T-helper 9 cell (primary cell): ENCODE measurements at regions not wholly inside any gene's neighbourhood (a gene's known extent, or its start where the extent isn't known, plus 50 kb on each side); places are given as distances from the start of the nearest gene placed in this dataset.

ENCODE experiments used
- DNase-seq: peaks from one replicate; pipeline ENCODE4 v3.0.0-alpha.2; 2020

- no peak for DNase-seq
These were observed 583.9 kb upstream of the KLHL29 start for GRCh38 chr2:22801071-22801470.

DNA sequence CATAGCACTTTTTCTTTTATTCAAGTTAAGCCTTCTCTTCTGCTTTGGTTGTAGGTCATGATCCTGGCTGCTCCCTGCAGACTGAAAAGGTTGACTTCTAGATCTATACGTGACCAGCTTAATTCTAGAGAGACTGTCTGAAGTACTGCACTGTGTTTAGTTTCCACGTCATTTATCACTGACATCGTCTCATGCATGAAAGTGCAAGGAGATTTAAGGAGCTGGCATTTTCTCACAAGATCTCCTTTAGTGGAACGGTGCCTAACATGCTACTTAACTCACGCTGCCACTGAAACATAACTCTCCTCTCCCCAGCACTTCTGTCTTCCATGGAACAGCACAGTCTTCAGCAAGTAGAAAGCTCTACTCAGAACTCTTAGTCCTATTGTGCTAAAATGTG is 583.0 kb upstream of the KLHL29 start:
- DNase-seq: no peak

- DNase-seq: no peak
These were observed 577.1 kb upstream of the KLHL29 start for GRCh38 chr2:22807872-22808271.

DNA sequence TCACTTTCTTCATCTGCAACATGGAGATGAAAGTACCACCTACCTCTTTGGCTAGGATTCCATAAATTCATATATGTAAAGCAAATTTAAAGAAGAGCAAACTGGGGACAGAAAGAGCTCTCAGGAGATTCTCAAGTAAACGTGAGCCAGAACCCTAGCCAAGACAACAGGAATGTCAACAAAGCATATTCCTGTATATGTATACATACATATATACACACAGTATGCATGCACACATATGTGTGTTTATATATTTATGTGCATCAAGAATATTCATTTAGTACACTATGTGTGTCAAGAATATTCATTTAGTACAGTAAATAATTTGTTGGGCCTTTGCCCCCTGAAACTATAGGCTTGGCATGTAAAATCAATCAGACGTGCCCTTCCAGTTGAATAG is 574.4 kb upstream of the KLHL29 start:
- no peak for DNase-seq

DNA sequence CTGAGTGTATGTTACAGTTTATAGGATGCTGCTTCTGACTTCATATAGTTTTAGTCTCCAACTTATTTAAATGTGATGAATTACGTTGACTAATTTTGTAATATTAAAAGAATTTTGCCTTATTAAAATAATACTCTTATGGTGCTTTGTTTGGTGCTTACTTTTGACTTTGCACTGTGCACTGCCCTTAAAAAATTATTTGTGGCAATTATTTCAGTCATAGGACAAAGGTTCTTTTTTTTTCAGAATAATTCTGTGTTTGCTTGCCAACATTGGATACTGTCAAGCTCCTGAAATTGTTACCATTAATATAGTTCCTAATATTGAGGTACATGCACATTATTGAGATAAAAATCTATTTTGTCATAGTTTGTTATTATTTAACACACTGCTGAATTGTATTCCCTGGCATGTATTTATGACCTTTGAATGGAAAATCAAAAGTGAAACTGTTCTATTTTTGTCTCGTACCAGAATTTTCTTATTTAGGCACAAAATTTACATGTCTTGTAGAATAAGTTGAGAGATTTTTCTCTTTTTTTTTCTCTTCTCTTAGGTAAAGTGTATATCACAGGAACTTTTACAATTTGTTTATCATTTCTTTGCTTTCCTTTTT is 572.8 kb upstream of the KLHL29 start:
- DNase-seq: no peak

DNA sequence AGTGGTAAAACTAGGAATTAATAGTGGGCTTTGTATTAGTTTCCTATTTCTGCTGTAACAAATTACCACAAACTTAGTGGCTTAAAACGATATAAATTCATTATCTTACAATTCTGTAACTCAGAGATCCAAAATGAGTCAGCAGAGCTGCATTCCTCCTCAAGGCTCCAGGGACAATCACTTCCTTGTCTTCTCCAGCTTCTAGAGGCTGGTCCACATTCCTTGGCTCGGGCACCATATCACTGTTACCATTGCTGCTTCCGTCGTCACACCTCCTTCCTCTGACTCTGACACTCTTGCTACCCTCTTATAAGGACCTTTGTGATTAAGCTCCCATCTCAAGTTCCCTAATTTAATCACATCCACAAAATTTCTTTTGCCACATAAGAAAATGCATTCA is 567.8 kb upstream of the KLHL29 start:
- no peak for DNase-seq

DNA sequence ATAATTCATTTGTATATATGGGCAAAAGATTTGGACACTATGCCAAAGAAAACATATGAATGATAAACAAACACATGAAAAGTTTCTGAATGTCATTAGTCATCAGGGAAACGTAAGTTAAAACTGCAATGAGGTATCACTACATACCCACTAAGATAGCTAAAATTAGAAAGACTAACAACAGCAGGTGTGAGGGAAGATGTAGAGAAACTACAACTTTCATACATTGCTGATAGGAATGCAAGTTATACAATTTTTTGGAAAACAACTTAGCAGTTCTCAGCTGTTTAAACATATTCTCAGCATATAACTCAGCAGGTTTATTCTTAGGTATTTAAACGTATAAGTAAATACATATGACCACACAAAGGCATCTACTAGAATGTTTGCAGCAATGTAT is 563.5 kb upstream of the KLHL29 start:
- no peak for DNase-seq

GRCh38 chr2:22822835-22823234 is 562.1 kb upstream of the KLHL29 start:
- no peak for DNase-seq

DNA sequence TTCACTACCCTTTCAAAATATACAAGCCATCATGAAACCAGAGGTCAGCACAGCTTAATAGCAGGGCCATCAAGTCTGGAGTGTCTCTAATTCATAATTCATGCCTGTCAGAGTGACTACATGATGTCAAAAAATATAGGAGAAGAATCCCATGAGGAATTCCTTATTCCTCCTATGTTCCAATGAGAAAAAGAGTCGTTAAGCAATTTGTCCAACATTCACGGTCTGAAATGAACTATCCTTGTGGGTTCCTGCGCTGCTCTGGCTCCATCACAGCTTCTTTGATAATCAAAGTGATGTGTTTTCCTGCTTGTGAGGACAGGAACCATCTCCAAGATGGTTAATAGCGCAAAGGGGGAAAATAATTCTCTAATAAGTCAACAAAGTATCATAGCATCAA is 560.4 kb upstream of the KLHL29 start:
- DNase-seq: no peak

- no peak for DNase-seq
These were observed 558.3 kb upstream of the KLHL29 start for GRCh38 chr2:22826703-22827102.

- no peak for DNase-seq
These were observed 555.2 kb upstream of the KLHL29 start for GRCh38 chr2:22829791-22830190.

GRCh38 chr2:22832196-22832595 is 552.8 kb upstream of the KLHL29 start:
- DNase-seq: no peak

DNA sequence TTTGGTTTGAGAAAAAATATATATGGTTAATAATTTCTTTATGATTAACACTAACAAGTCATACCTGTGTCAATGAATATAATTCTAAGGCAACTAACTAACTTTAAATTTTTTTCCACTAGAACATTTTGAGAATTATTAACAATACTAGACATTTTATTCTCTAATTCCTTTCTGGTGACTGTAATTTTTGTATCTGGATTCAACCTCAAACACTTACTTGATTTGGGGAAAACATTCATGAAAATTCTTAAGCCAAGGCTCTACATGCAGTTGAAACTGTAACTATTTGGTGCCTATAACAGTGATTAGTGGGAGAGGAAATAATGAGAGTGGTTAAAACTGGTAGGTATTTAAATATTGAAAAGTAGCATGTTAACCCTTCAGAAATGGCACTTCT is 546.5 kb upstream of the KLHL29 start:
- DNase-seq: no peak

DNA sequence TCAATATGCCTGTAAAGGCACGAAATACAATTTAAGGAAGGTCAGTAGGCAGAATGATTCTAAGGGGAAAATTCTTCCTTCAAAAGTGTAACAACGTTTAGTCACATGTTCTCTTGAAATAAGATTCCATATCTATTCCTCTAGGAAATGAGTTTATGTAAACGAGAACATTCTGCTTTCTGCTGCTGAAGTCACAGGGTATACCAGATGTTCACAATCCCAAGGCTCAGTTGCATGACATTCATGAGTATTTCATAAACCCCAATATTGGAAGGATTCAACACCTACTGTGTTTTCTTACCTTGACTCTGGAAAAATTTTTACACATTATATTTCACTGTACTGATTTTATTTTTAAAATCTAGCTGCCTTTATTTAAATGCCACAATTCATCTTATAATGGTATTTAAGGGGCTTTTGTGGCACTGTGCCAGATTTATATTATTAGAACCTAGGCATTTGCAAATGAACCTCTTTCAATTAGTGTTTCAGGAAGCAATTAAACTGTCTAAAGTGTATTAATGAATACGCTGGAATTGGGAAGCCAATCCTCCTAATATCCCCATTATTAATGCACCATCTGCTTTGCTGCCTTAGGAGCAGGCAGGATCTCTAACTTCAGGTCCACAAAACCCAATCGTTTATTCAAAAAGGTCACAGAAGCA is 542.6 kb upstream of the KLHL29 start:
- DNase-seq: no peak

GRCh38 chr2:22843919-22844537 is 541.0 kb upstream of the KLHL29 start:
- no peak for DNase-seq

- DNase-seq: no peak
These were observed 534.7 kb upstream of the KLHL29 start for GRCh38 chr2:22850310-22850709.

- no peak for DNase-seq
These were observed 530.4 kb upstream of the KLHL29 start for GRCh38 chr2:22854588-22854987.

DNA sequence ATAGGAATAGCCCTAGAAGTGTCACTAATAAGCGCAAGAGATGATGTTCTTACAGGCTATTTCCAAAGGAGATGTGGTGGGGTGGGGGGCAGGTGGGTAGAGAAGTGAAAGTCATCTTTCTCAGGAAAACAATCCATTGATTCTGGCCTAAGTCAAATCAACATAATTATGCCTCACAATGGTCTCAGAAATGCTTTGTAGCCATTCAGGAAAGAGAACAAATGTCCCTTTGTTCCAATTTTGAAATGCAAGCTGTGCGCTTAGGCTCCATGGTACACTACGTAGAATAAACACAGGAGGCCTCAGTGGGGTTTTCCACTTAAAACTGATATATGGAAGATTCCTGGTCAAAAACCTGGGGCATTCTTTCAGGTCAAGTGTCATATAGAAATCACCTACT is 529.9 kb upstream of the KLHL29 start:
- DNase-seq: no peak

GRCh38 chr2:22855761-22856184 is 529.2 kb upstream of the KLHL29 start:
- DNase-seq: no peak

- no peak for DNase-seq
These were observed 517.0 kb upstream of the KLHL29 start for GRCh38 chr2:22867973-22868372.

DNA sequence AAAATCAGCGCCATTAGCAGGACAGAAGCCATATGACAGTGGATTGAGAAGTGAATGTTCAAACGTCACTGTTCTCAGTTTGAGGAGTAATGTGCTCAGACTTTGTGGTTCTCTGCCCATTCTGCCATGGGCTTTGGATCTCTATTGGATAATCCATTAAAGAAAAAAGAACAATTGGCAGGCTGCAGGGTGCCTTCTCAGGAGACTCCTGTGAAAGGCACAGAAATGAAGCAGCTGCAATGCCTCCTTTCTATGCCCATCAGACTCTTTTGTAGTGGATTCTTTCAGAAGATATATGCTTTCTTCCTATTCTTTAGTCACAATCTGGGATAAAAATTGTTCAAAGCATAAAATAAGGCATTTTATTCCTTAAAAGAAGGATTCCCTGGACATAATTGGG is 506.9 kb upstream of the KLHL29 start:
- no peak for DNase-seq

- DNase-seq: no peak
These were observed 505.7 kb upstream of the KLHL29 start for GRCh38 chr2:22879009-22879863.

DNA sequence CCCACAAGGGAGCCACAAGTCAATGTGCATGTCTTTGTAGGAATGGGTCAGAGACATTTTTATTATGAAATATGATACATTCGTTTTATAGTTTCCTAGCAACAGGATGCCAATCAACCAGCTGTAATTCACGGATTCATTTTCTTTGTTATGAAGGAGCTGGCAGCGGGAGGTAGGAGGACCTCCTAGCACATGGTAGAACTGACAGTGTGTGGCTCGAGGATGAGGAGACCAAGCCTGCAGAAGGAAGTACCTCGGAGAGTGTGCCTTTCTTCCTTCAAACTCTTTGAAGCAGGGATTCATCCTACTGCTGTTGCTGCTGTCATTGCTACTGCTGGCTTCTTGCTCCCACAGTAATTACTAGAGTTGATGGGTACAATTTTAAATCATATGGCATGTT is 504.8 kb upstream of the KLHL29 start:
- no peak for DNase-seq

- DNase-seq: no peak
These were observed 503.0 kb upstream of the KLHL29 start for GRCh38 chr2:22882011-22882410.
